ENCODE measurements at regions not wholly inside any gene's neighbourhood (a gene's known extent, or its start where the extent isn't known, plus 50 kb on each side); places are given as distances from the start of the nearest gene placed in this dataset.

DNA sequence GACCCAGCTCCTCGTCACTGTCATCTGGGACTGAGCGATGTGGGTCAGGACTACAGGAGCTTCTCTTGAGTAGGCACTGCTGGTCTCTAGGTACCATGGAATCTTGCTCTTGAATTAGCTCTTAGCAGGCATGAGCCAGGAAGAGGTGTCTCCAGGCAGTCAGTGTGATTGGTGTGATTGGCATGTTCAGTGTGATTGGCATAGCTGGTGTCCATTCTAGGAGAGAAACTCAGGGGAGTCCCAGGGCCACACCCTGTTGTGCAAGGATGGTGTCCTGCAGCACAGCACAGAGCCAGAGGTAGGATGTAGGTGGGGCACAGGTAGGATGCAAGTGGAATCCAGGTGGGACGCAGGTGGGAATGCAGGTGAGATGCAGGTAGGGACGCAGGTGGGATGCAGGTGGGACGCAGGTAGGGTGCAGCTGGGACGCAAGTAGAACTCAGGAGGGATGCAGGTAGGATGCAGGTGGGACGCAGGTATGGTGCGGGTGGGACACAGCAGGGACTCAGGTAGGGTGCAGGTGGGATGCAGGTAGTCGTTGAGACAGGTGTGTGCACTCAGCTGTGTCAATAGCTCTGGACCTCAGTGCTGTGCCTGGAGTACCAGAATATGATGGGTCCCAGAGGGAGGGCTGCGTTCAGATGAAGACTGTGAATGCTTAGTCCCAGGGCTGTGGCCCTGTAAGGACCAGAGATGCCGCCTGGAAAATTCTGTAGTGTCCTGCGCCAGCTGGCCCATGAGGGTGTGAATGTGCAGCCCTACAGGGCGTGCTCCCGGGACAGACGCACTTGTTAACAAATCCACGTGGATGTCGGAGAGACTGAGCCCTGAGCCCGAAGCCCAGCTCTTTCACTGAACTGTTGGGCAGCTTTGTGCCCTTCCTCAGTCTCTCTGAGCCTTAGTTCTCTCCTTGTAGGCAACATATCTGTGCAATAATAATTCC, 248.2 kb upstream of the PITRM1 start:
- TF ChIP-seq, protein P1, sequence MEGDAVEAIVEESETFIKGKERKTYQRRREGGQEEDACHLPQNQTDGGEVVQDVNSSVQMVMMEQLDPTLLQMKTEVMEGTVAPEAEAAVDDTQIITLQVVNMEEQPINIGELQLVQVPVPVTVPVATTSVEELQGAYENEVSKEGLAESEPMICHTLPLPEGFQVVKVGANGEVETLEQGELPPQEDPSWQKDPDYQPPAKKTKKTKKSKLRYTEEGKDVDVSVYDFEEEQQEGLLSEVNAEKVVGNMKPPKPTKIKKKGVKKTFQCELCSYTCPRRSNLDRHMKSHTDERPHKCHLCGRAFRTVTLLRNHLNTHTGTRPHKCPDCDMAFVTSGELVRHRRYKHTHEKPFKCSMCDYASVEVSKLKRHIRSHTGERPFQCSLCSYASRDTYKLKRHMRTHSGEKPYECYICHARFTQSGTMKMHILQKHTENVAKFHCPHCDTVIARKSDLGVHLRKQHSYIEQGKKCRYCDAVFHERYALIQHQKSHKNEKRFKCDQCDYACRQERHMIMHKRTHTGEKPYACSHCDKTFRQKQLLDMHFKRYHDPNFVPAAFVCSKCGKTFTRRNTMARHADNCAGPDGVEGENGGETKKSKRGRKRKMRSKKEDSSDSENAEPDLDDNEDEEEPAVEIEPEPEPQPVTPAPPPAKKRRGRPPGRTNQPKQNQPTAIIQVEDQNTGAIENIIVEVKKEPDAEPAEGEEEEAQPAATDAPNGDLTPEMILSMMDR (IDR thresholded peaks at IDR 0.05), result no peak
- TF ChIP-seq EZH2 (IDR thresholded peaks at IDR 0.05; ENCODE audit: borderline replicate concordance, insufficient read depth, low read depth, low read length, poor library complexity, severe bottlenecking), result no peak

Data from B cell (primary cell).